D341Med (cell line): ENCODE measurements at regions not wholly inside any gene's neighbourhood (a gene's known extent, or its start where the extent isn't known, plus 50 kb on each side); places are given as distances from the start of the nearest gene placed in this dataset.
"Not testable (repeated sequence)": the region's sequence is repeated elsewhere in the genome, so short reads cannot be mapped to it uniquely, and the experiment has no call there.

Source experiments
- DNase-seq: peaks from one replicate; pipeline ENCODE4 v3.0.0; 2012; ENCODE audit warnings: low spot score

- DNase-seq = no peak
Measured at GRCh38 chr22:49659281-49659923, 168.3 kb downstream of the BRD1 start.

- DNase-seq = peak; percentile 66
Measured at GRCh38 chr22:49658902-49659280, 168.8 kb downstream of the BRD1 start.

- no peak for DNase-seq
Measured at GRCh38 chr22:49657974-49658590, 169.6 kb downstream of the BRD1 start.

GRCh38 chr22:49657275-49657973, 170.2 kb downstream of the BRD1 start:
- no peak for DNase-seq

- not testable (repeated sequence) for DNase-seq
Measured at GRCh38 chr22:49656883-49657274, 170.8 kb downstream of the BRD1 start.

GRCh38 chr22:49656291-49656851, 171.3 kb downstream of the BRD1 start:
- no peak for DNase-seq

GRCh38 chr22:49655168-49655812, 172.4 kb downstream of the BRD1 start:
- no peak for DNase-seq

GRCh38 chr22:49650336-49651241, 177.1 kb downstream of the BRD1 start:
- DNase-seq = no peak

GRCh38 chr22:49649166-49650068, 178.3 kb downstream of the BRD1 start:
- DNase-seq = no peak

GRCh38 chr22:49648053-49648452, 179.6 kb downstream of the BRD1 start:
- no peak for DNase-seq

- no peak for DNase-seq
Measured at GRCh38 chr22:49647627-49648026, 180.0 kb downstream of the BRD1 start.

- no peak for DNase-seq
Measured at GRCh38 chr22:49646876-49647275, 180.8 kb downstream of the BRD1 start.

GRCh38 chr22:49645791-49646550, 181.7 kb downstream of the BRD1 start:
- no peak for DNase-seq

- DNase-seq = no peak
Measured at GRCh38 chr22:49645257-49645656, 182.4 kb downstream of the BRD1 start.

- no peak for DNase-seq
Measured at GRCh38 chr22:49643998-49644397, 183.7 kb downstream of the BRD1 start.

GRCh38 chr22:49643466-49643865, 184.2 kb downstream of the BRD1 start:
- DNase-seq = no peak

GRCh38 chr22:49642741-49643140, 184.9 kb downstream of the BRD1 start:
- DNase-seq = no peak

- DNase-seq = no peak
Measured at GRCh38 chr22:49642331-49642730, 185.3 kb downstream of the BRD1 start.

- no peak for DNase-seq
Measured at GRCh38 chr22:49641770-49642313, 185.8 kb downstream of the BRD1 start.
